AG09309 (cell line): ENCODE measurements at regions not wholly inside any gene's neighbourhood (a gene's known extent, or its start where the extent isn't known, plus 50 kb on each side); places are given as distances from the start of the nearest gene placed in this dataset.

ENCODE experiments used
- DNase-seq: peaks from one replicate; pipeline ENCODE4 v3.0.0-alpha.2; 2010; ENCODE audit warnings: low read depth
- H3K4me3 ChIP-seq: 2 replicates; pipeline ENCODE4 v1.5.1; 2011; ENCODE audit warnings: mild to moderate bottlenecking, low read depth, low read length, moderate library complexity; ENCODE audit not compliant: control insufficient read depth
- TF ChIP-seq, protein P1 (sequence below): IDR thresholded peaks from 2 replicates; pipeline ENCODE4 v1.5.1; 2011; ENCODE audit warnings: mild to moderate bottlenecking, low read depth, low read length, inconsistent platforms; ENCODE audit not compliant: insufficient read depth, control insufficient read depth; ENCODE audit errors: missing control alignments

DNA sequence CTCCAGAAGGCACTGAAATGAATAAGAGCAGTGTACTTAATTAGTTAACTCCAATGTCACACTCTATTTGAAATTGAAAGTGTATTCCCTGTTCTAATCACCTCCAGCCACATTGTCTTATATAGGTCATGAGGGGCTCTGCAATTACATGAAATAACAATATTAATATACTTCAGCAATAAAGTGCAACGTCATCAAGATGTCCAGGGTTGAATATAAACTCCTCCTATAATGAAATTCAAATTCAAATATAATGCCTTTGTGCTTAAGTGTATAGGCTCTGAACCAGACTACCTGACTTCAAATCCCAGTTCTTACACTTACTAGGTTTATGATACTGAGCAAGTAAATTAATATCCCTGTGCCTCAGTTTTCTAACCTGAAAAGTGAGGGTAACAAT is 195.6 kb upstream of the SMC2 start:
- DNase-seq, result no peak
- TF ChIP-seq, protein P1, sequence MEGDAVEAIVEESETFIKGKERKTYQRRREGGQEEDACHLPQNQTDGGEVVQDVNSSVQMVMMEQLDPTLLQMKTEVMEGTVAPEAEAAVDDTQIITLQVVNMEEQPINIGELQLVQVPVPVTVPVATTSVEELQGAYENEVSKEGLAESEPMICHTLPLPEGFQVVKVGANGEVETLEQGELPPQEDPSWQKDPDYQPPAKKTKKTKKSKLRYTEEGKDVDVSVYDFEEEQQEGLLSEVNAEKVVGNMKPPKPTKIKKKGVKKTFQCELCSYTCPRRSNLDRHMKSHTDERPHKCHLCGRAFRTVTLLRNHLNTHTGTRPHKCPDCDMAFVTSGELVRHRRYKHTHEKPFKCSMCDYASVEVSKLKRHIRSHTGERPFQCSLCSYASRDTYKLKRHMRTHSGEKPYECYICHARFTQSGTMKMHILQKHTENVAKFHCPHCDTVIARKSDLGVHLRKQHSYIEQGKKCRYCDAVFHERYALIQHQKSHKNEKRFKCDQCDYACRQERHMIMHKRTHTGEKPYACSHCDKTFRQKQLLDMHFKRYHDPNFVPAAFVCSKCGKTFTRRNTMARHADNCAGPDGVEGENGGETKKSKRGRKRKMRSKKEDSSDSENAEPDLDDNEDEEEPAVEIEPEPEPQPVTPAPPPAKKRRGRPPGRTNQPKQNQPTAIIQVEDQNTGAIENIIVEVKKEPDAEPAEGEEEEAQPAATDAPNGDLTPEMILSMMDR, result no peak

DNA sequence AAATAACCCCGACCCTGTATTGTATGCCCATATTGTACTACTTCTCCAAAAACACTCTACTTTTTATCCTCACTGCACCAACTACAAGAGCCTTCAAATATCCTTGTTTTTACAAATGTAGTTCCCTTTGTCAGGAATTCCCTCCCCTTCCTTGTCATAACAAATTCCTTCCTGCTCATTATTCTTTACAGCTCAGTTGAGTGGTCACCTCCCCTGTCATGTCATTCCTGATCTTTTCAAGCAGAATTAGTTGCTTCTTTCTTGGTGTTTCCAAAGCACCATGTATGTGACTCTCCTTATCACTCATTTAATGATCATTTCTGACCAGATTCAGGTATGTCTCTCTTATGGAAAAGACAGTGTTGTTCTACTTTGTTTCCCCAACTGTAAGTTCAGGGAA is 194.2 kb upstream of the SMC2 start:
- no peak overlapping the region for H3K4me3 ChIP-seq
- TF ChIP-seq, protein P1, result no peak
- no peak for DNase-seq

More for the DNA sequence above, 195.6 kb upstream of the SMC2 start:
- no peak overlapping the region for H3K4me3 ChIP-seq

DNA sequence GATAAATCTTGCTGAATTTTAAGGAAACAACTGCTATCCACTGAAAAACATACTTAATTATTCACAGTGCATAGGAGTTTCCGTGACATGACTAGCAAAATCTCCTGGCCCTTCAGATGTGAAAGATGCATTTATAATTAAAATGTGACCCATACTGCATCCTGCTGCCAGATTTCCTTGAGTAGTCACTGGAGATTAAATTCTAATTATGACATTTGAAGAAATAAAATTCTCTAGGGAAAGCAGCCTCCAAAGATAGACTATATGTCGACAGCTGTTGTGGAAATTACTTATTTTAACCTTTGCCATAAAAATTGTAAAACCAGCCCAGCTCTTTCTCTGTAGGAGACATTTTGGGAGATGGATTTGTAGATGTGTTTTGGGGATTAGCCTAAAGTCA is 193.6 kb upstream of the SMC2 start:
- H3K4me3 ChIP-seq, result no peak overlapping the region
- TF ChIP-seq, protein P1, result no peak
- DNase-seq, result no peak

GRCh38 chr9:103902263-103902662 is 191.8 kb upstream of the SMC2 start:
- no peak for DNase-seq
- TF ChIP-seq, protein P1, result no peak
- no peak overlapping the region for H3K4me3 ChIP-seq

GRCh38 chr9:103904242-103904641 is 189.9 kb upstream of the SMC2 start:
- no peak overlapping the region for H3K4me3 ChIP-seq
- TF ChIP-seq, protein P1, result no peak
- no peak for DNase-seq

DNA sequence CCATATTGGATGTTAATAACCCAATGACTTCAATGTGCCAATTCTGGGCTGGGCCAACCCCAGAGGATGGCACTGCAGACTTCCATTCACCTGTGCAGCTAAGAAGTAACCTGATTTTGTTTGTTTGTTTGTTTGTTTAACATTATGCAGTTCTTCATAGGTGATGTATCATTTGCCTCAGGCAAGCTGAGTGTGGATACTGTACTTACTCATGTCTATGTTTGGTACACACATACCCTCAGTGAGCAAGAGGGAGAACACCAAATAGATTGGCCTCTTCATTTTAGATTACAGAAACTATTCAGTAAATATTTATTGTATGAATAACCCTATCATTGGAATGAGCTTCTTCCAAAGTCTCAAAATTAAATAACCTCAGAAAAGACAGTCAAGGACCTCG is 180.2 kb upstream of the SMC2 start:
- TF ChIP-seq, protein P1, result no peak
- H3K4me3 ChIP-seq, result no peak overlapping the region
- no peak for DNase-seq
